ENCODE measurements at regions not wholly inside any gene's neighbourhood (a gene's known extent, or its start where the extent isn't known, plus 50 kb on each side); places are given as distances from the start of the nearest gene placed in this dataset.
"Not testable (repeated sequence)": the region's sequence is repeated elsewhere in the genome, so short reads cannot be mapped to it uniquely, and the experiment has no call there.

DNA sequence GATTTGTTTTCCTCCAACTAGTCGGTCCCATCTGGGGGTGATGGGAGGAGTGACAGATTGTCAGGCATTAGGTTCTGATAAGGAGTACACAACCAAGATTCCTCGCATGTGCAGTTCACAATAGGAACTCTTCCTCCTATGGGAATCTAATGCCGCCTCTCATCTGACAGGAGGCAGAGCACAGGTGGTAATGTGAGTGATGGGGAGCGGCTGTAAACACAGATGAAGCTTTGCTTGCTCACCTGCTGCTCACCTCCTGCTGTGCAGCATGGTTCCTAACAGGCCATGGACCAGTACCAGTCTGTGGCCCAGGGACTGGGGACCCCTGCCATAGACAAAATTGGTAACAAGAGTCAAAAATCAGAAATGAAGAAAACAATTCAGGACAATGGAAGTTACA is 173.3 kb upstream of the HMHB1 start:
- DNase-seq (ENCODE audit: low read depth in 4 of 4, low spot score in 2 of 4): no peak

DNA sequence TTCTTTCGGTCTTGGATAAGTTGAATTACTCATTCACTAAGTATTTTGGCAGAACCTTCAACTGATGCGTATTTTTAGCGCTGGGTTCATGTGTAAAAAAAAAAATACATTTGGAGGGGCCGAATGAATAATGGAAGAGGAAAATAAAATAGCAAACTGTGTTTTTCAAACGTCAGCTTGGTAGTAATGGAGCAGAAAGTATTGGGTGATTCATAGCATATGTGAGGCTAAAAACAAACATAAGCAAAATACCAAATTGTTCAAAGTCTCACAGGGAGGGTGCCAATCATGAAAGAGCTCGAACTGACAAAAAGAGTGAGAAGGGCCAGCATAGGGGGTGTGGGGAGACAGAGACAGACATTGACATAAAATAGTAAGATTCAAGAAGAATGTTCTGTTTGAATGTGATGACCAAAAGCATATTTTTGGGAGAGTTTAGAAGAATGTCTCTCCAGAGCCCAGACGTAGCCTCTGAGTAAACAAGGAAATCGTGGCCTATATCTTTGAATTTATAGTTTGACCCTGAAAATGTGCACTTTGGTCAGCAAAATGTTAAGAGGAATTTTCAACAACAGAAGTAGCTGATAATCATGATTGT is 174.9 kb upstream of the HMHB1 start:
- DNase-seq (ENCODE audit: low read depth in 4 of 4, low spot score in 2 of 4): peak in 1 of 4 donors; percentile 28

DNA sequence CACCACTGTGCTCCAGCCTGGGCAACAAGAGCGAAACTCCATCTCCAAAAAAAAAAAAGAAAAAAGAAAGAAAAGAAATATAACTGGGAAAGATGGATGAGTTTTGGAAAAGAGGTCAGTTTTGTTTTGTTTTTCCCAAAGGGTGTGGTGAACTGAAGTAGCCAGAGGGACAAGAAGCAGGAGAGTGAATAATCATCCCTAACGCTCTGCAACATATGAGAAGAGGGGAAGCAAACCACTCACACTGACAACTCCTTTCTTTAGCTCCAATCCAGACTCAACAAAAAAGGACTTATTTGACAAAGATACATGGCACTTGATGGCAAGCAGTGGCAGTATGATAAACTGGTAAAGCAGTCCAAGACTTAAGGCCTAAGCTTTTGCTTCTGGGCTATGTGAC is 176.1 kb upstream of the HMHB1 start:
- no peak for DNase-seq (ENCODE audit: low read depth in 4 of 4, low spot score in 2 of 4)

DNA sequence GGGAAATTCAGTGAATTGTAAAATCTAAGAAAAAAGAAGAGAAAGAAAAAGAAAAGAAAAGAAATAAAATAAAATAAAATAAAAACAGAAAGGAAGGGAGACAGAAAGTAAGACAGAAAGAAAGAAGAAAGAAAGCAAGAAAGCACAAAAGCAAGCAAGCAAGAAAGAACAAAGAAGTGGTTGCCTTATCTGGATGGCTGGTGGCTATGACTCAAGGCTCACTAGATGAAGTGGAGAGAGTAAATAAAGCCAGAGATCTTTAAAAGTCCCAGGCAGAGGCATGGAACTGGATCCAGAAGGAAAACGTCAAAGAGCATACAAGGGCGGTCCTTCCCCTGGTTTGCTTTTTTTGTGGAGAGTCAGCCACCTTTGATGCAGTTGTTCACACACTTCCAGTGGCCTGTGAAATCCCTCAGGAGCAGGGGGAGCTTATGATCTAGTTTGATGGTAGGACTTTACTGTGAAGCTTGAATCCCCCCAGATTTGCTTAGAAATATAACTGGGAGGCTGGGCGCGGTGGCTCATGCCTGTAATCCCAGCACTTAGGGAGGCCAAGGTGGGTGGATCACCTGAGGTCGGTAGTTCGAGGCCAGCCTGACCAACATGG is 176.7 kb upstream of the HMHB1 start:
- no peak for DNase-seq (ENCODE audit: low read depth in 4 of 4, low spot score in 2 of 4)

DNA sequence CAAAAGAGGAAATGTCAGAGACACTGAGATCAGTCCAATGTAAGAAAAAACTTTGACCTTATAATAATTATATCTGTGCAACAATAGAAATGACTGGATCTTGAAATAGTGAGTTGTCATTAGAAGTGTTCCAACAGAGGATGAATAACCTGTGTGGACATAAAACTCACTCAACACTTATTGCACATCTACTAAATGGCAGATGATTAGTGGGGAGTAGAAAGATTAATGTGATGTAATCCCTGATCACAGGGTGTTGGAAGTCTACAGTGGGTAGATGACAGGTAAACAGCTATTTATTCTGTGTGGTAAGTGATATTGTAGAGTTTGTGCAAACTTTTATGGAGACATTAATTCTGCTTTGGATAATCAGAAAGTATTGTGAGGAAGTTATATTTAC is 177.3 kb upstream of the HMHB1 start:
- no peak for DNase-seq (ENCODE audit: low read depth in 4 of 4, low spot score in 2 of 4)

DNA sequence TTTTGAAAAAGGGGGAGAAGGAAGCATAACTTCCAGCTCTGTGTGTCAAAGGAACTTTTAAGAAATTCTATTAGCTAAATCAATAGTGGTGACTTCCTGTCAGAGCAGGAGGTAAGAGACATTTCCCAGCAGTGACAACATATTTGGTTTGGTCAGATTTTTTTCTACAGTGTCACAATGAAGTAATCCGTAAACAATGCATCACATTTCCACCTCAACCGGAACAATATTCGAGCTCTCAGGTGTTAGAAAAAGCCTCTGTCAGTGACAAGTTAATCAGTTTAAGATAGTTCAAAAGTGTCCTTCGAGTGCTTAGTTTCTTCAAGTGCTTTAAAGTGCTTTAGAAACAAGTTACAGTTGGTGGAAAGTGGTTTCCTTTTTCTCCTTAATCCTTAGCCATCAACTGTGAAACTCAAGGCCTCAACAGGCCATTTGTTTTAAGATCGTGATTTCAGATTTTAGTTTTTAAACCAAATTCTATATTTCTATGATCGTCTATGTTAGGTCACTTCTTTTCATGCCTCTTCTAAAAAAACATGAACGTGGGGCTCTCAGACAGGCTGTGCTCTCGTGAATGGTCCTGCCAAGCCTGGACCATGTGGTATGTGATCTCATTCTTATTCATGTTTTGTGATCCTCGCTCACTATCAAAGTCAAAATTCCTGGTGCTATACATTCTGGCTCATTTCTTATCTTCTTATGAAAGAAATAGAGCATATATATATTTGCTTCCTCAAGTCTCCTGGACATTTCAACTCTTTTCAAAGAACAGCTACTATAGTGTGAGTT is 181.9 kb upstream of the HMHB1 start:
- DNase-seq (ENCODE audit: low read depth in 4 of 4, low spot score in 2 of 4): no peak

DNA sequence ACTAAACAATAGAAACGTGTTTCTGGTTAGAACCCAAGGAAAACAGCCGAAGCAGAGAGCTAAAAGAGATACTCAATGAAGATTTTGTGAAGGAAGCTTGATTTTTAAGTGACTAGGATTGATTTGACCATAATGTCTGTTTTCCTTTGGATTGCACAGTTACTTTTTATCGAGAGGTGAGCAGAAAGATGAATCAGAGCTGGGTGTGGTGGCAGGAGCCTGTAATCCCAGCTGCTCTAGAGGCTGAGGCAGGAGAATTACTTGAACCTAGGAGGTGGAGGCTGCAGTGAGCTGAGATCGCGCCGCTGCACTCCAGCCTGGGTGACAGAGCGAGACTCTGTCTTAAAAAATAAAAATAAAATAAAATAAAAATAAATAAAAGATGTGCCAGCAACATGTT is 186.9 kb upstream of the HMHB1 start:
- DNase-seq (ENCODE audit: low read depth in 4 of 4, low spot score in 2 of 4): not testable (repeated sequence)

DNA sequence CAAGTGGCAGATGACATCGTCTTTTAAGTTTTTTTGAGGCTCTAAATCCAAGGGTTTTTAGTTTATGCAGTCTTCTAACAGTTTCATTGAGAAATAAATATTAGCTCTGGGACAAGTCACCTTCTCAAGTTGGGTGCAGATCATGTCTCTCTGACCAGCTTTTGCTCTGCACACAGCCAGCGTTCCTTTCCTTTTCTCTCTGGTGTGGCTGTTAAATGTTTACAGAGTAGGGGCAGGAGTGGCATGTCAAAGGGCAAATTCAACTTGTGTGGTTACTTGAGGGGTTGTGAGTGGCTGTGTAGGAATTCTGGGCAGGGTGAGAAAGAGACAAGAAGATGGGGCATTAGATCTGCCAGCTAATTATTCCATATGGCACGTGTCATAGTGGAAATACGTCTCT is 187.5 kb upstream of the HMHB1 start:
- DNase-seq (ENCODE audit: low read depth in 4 of 4, low spot score in 2 of 4): no peak

DNA sequence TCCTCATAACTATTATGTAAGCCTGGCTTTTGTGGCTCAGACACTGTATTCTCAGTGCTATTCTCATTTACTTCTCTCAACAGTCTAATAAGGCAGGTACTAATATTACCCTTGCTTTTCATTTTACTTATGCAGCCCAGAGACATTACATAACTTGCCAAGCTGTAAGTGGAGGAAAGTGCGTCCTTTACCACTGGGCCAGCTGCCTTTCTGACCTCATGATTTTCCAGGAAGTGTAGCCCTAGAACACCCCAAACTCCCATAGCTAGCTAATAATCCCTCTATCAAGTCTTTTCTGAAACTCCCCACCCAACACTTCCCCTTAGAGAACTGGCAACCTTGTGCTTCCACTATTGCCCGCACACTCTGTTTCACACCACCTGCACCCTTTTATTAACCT is 192.9 kb upstream of the HMHB1 start:
- DNase-seq (ENCODE audit: low read depth in 4 of 4, low spot score in 2 of 4): no peak

DNA sequence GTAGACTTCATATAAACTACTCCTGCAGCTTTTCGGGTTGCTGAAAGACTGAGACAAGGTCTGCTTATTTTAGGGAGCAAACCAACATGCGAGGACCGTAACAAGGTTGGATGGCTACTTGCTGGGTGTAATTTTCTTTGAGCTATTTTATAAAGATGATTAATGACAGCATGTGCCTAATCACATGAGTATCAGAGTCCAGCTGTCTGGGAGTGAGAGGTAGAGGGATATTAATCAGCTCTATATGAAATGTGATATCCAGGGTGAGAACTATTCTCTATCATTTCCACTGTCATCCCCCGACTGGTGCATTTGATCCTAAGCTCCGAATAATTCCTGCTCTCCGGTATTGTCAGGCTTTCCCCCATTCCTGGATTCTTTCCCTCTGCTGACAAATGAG is 193.8 kb upstream of the HMHB1 start:
- no peak for DNase-seq (ENCODE audit: low read depth in 4 of 4, low spot score in 2 of 4)

DNA sequence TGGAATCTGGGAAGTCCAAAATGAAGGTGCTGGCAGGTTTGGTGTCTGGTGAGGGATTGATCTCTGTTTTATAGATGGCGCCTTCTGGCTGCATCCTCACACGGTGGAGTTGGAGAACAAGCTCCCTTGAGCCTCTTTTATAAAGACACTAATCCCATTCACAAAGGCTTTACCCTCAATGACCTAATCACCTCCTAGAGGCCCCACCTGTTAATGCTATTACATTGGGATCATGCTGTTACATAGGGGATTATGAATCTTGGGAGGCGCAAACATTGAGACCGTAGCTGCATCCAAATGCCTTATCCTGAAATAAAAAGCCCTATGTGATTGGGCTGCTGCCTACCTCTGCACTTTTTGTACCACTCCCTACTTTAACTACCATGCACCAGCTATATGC is 197.1 kb upstream of the HMHB1 start:
- DNase-seq (ENCODE audit: low read depth in 4 of 4, low spot score in 2 of 4): no peak

DNA sequence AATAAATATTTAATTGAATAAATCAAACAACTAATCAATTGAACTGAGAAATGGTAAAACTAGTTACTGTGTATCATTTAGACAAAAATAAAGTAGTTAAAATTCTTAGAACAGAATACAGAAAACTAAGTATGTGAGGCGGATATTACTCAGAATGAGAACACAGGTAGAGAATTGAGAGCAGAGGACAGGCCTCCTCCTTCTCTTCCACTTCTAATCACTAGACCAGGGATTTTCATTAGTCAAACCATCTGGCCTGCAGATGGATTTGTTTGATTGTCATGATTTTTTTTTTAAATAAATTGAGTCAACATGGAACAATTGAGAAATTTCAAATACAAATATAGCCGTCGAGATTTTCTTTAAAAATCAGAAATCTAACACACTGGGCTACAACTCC is 198.6 kb upstream of the HMHB1 start:
- no peak for DNase-seq (ENCODE audit: low read depth in 4 of 4, low spot score in 2 of 4)

DNA sequence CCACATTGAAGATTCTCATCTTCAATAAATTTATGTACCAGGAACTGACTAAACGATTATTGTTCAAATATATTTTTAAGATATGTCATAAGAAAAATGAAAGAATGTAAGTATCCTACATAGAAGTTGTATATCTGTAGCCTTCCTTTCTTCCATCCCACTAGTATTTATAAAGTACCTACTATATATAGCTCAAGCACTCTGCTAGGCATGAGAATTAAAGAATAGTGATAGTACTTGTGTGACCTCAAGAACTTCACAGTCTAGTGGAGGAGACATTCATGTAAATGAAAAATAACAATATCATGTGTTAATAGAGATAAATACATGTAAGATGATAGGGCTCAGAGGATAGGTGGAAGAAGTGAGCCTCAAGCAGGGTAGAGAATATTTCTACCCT is 201.0 kb upstream of the HMHB1 start:
- no peak for DNase-seq (ENCODE audit: low read depth in 4 of 4, low spot score in 2 of 4)

DNA sequence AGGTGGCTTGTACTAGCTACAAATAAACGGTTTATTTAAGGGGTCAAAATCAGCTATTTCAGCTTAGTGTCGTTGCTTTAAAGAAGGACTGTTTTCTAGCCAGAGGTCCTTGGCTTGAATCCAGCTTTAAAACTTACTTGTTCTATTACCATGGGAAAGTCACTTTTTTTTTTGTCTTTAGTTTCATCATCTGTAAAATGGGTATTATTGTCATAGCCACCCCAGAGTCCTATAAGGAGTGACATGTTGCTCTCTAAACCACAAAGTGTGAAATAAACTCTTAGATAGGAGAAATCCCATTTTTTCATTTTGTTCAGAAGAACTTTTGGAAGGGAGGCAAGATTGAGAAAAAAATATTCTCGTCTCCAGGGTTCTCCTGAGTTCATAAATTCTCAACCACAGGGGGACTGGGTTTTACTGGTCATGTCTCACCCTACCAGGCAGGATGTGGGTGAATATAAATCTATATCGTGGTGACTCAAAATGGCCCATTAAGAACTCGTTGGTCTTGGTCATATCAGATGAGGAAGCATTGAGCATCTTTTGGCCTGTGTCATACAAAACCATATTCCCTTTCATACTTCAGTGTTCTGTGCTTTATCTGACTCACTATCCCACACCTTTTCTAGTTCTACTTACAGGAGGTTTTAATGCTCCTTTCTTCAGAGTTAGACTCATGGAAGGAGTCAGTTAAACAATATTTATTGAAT is 202.7 kb upstream of the NR3C1 start:
- DNase-seq (ENCODE audit: low read depth in 4 of 4, low spot score in 2 of 4): no peak

DNA sequence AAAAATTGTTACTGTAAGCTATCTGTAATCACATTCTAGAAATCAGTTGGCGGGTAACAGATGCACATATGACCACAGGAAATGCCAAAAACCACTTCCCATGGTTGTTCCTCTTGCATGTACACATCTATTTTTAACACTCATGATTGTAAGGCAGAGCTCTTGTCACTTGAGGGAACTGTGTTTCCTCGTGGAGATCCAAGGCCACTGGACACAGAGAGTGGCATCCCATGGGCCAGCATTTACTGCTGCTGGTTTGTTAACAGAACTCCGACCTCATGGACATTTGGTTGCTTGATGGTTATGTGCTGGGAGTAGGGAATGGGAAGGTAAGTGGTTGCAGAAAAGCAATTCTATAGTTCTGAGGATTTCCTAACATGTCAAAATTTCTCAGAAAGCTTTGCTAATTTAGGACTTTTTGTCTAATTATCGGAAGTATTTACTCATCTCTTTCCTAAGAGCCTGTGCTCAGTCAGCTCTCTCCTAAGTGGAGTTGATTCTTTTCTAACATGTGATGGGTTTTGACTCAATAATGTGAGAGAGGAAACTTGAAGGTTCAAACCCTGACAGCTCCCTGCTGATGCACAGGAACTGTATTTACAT is 202.0 kb upstream of the NR3C1 start:
- no peak for DNase-seq (ENCODE audit: low read depth in 4 of 4, low spot score in 2 of 4)

DNA sequence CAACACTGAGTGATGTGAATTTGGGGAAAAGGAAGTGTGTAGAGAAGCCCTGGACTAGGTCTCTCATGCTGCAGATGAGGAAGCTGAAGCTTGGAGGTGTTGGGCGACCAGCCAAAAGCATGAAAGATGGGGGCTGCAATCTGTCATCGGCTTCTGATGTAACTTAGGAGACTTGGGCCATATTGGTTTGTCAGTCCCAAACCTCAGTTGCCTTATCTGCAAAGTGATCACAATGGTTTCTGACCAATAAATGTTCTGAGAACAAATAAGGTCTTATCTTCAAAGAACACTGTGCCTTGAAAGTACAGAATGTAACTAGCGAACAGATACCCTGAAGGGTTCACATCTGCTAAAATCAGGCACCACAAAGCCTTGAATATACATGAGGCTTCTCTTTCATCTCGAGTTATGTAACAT is 198.4 kb upstream of the NR3C1 start:
- DNase-seq (ENCODE audit: low read depth in 4 of 4, low spot score in 2 of 4): no peak

DNA sequence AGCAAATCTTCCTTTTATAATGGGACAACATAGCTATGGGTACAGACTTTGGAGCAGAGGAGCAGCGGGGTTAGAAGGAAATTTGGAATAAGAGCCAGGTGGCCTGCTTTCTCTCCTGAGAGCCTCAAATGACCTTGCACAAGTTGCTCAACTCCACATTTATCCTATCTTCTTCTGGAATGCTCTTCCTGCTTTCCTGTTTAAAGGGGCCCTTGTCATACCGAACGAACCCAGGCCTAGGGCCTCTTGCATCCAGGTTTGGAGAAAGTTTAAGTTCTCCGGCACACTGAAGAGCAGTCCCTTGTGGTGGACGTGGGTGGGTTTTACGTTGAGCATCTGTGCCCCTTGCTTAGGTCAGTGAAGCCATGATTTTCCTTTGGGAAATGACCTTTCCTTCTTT is 197.9 kb upstream of the NR3C1 start:
- DNase-seq (ENCODE audit: low read depth in 4 of 4, low spot score in 2 of 4): no peak

DNA sequence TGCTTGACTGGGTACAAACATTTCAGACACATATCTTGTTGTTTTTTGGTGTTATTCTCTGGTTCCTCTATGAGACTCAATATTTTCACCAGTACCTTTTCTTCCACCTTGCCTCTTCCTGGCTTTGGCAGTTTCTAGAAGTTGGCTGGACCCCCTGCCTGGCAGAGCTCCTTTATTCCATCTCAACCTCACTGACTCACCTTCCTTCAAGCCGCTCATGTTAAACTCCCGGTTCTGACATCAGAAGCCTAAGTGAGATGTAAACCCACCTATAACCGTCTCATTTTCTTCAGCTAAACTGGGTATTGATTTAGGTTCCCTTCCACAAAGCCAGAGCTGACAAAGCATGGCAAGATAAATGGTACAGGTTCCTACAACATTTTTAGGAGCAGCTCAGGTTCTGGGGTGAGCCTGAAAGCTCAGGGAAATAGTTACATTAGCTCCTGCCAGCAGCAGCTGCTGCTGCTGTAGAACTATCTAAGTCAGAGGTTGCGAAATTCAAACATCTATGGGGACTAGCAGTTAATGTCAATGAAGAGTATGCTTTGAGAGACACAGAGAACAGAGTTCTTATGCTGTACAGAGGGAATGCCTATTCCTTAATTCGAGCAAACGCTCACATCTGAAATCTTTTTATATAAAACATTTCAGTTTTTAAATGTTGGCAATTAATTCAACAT is 197.1 kb upstream of the NR3C1 start:
- DNase-seq (ENCODE audit: low read depth in 4 of 4, low spot score in 2 of 4): no peak

DNA sequence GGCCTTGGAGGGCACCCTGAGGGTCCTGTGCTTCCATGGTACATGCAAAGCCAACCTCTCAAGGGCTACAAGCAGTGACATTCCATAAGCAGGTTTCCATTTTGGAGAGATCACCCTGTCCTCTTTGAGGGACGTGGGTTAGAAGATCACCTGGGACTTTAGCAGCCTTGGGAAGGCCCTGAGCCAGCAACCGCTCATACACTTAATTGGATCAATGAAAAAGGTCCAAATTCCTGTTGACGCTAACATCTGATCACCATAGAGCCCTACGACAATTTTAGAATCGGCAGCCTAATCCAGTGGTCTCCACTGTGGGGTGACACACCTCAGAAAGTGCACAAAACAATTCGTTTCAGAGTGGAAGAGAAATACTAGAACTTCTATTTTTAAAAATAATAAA is 196.0 kb upstream of the NR3C1 start:
- DNase-seq (ENCODE audit: low read depth in 4 of 4, low spot score in 2 of 4): no peak

DNA sequence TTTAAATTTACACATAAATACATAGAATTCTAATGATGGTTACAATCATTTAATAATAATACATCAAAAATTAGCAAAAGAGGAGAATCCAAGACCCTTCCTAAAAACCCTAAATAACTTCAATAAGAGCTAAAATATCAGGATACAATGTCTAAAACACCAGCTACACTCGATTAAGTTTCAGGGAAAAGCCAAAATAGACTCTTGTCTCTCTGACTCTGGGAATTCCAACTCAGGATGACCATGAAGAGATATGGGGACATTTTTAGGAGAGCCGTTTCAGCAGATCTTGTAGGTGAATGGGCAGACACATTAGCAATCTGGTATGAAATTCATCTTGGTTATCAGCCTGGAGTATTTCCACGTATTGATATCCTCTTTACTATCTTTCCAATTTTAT is 193.3 kb upstream of the NR3C1 start:
- DNase-seq (ENCODE audit: low read depth in 4 of 4, low spot score in 2 of 4): no peak
